GM12872 (cell line): ENCODE measurements at regions not wholly inside any gene's neighbourhood (a gene's known extent, or its start where the extent isn't known, plus 50 kb on each side); places are given as distances from the start of the nearest gene placed in this dataset.

ENCODE experiments used
- TF ChIP-seq, protein P1 (sequence below): IDR thresholded peaks from 3 replicates; pipeline ENCODE4 v1.5.1; 2011; ENCODE audit warnings: low read depth, mild to moderate bottlenecking, low read length, moderate library complexity; ENCODE audit not compliant: insufficient read depth

GRCh38 chr14:54221971-54222370 lies 174.8 kb upstream of the CDKN3 start:
- TF ChIP-seq, protein P1, sequence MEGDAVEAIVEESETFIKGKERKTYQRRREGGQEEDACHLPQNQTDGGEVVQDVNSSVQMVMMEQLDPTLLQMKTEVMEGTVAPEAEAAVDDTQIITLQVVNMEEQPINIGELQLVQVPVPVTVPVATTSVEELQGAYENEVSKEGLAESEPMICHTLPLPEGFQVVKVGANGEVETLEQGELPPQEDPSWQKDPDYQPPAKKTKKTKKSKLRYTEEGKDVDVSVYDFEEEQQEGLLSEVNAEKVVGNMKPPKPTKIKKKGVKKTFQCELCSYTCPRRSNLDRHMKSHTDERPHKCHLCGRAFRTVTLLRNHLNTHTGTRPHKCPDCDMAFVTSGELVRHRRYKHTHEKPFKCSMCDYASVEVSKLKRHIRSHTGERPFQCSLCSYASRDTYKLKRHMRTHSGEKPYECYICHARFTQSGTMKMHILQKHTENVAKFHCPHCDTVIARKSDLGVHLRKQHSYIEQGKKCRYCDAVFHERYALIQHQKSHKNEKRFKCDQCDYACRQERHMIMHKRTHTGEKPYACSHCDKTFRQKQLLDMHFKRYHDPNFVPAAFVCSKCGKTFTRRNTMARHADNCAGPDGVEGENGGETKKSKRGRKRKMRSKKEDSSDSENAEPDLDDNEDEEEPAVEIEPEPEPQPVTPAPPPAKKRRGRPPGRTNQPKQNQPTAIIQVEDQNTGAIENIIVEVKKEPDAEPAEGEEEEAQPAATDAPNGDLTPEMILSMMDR: no peak

- TF ChIP-seq, protein P1: no peak
These were observed 172.9 kb upstream of the CDKN3 start for GRCh38 chr14:54223831-54224402.

DNA sequence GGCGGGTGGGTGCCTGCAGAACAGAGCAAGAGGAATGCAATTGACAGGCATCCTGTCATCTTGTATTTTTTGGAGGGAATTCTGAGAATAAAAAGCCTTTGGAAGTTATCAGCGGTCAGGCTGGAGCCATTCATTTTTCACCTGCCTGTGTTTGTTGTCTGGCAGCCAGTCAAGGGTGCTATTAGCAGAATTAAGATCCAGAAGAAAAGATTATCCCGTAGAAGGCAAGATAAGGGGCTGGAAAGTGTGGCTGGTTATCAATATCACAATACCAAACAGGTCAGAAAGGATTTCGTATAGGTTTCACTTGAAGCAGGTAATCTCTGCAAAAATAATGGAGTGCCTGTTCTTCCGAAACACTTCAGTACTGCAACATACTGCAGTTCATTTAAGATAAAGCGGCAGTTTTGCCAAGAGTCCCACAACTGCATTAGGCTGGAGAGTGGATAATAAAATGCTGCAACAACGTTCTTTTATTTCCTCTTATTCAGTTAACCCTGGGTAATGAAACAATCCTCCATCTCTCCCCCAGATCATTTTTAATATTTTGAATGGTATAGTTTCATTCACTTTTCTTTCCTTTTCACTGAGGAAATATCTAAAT lies 171.2 kb upstream of the CDKN3 start:
- TF ChIP-seq, protein P1: no peak

- TF ChIP-seq, protein P1: no peak
These were observed 170.7 kb upstream of the CDKN3 start for GRCh38 chr14:54226103-54226502.

DNA sequence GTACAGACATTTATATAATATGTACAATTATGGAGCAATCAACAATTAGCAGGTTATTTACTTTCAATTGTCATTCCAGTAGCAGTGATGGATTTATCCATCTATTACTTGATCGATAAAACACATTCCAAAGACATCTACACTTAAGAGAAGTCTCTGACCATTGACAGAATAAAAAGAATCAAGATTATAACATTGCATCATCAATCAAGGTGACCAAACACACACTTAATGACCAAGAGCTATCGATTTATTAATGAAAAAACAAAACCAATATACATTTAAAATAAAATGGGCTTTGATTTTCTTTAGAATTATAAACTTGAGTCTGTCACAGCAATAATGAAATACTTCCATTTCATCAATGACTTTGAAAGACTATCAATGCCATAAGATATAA lies 170.2 kb upstream of the CDKN3 start:
- TF ChIP-seq, protein P1: no peak

- TF ChIP-seq, protein P1: no peak
These were observed 167.7 kb upstream of the CDKN3 start for GRCh38 chr14:54229136-54229535.

- TF ChIP-seq, protein P1: no peak
These were observed 166.2 kb upstream of the CDKN3 start for GRCh38 chr14:54230645-54231044.
